ENCODE measurements at regions not wholly inside any gene's neighbourhood (a gene's known extent, or its start where the extent isn't known, plus 50 kb on each side); places are given as distances from the start of the nearest gene placed in this dataset.

GRCh38 chr1:221317537-221317936, 424.4 kb downstream of the DUSP10 start:
- Histone ChIP-seq H2AFZ (ENCODE audit: insufficient read depth, low read depth, low read length, poor library complexity, severe bottlenecking) (no peak overlapping the region), H3K36me3 (replicated peaks in 1 of 2; ENCODE audit: control extremely low read depth in 1 of 2, control insufficient read depth in 1 of 2, extremely low read depth in 1 of 2, insufficient read depth in 2 of 2, low read length in 1 of 2) (no peaks in the 10 kb centered on the region), H3K4me3 (ENCODE audit: control extremely low read depth in 1 of 5, extremely low read depth in 1 of 5, insufficient read depth in 1 of 5, low read depth in 2 of 5, low read length in 4 of 5) (no peak overlapping the region), H3K79me2 (ENCODE audit: control insufficient read depth, insufficient read depth, low read length) (no peaks in the 10 kb centered on the region), H3K27me3 (replicated peaks in 1 of 4; ENCODE audit: control extremely low read depth in 1 of 4, control insufficient read depth in 3 of 4, insufficient read depth in 4 of 4, low read length in 3 of 4) (peaks cover 0 to 3% (median 0%) of the 10 kb centered on the region in 4 experiments), H3K9ac (ENCODE audit: low read length) (no peak overlapping the region), H4K20me1 (ENCODE audit: control insufficient read depth, insufficient read depth, low read length, poor library complexity, severe bottlenecking) (no peaks in the 10 kb centered on the region), H3K27ac (ENCODE audit: low read length in 2 of 2) (no peak overlapping the region), H3K9me3 (ENCODE audit: control extremely low read depth in 1 of 3, control insufficient read depth in 2 of 3, insufficient read depth in 1 of 3, low read length in 2 of 3) (no peaks in the 10 kb centered on the region), H3K4me1 (ENCODE audit: control insufficient read depth in 2 of 2, insufficient read depth in 2 of 2, low read length in 2 of 2) (no peaks in the 10 kb centered on the region), H3K4me2 (replicated peaks; ENCODE audit: low read depth, low read length, poor library complexity, severe bottlenecking) (no peak overlapping the region)
- 60% methylated on average over 1 of the region's 3 CpGs for WGBS (ENCODE audit: insufficient coverage)
- ChIA-PET POLR2A (no interaction called here), CTCF (no interaction called here)
- TF ChIP-seq EZH2 (IDR thresholded peaks at IDR 0.05; ENCODE audit: borderline replicate concordance, insufficient read depth, low read depth, low read length, poor library complexity, severe bottlenecking) (no peak), CTCF (IDR thresholded peaks at IDR 0.05) (no peak)
- peaks cover 33% of the 10 kb centered on the region for H3K27me3 Mint-ChIP-seq
- no peak for DNase-seq
- no peaks in the 10 kb centered on the region for H3K4me1 Mint-ChIP-seq
- no peak for ATAC-seq (ENCODE audit: low read depth)
- no peaks in the 10 kb centered on the region for H3K9me3 Mint-ChIP-seq (ENCODE audit: insufficient read depth)
- no peak overlapping the region for H3K4me3 Mint-ChIP-seq
- intact Hi-C loops (cut with micrococcal nuclease), result no loop called here
- no peak overlapping the region for H3K27ac Mint-ChIP-seq

DNA sequence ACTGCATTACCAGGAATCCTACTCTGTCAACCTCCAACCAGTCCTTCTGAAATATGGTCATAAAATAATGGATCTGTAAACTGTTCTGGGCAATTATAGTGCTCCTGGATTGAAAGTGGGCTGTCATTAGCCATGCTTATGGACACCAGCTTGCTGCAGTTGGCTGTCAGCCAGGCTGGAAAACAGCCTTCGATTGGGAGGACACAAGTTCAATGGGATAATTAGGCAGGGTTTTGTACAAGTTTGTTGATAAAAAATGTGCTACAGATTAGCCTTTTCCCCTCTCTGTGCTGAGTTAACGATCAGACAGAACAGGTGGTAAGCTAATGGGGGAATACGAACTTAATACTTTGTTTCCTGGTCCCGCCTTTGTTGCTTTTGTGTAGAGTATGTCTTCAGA, 413.9 kb downstream of the DUSP10 start:
- CTCF ChIA-PET, result no interaction called here
- intact Hi-C loops (cut with micrococcal nuclease), result no loop called here
- ATAC-seq (ENCODE audit: low read depth) (no peak), DNase-seq (no peak)
- Mint-ChIP-seq H3K4me3 (no peak overlapping the region), H3K4me1 (no peaks in the 10 kb centered on the region), H3K27me3 (peaks cover 33% of the 10 kb centered on the region), H3K27ac (no peak overlapping the region), H3K9me3 (ENCODE audit: insufficient read depth) (peaks cover 4% of the 10 kb centered on the region)
- Histone ChIP-seq H3K9me3 (ENCODE audit: control extremely low read depth in 1 of 3, control insufficient read depth in 2 of 3, insufficient read depth in 1 of 3, low read length in 2 of 3) (peaks cover 3 to 10% (median 4%) of the 10 kb centered on the region in 3 donors), H3K27ac (ENCODE audit: low read length in 2 of 2) (no peak overlapping the region), H3K79me2 (ENCODE audit: control insufficient read depth, insufficient read depth, low read length) (no peaks in the 10 kb centered on the region), H3K4me3 (ENCODE audit: control extremely low read depth in 1 of 5, extremely low read depth in 1 of 5, insufficient read depth in 1 of 5, low read depth in 2 of 5, low read length in 4 of 5) (no peak overlapping the region), H3K4me1 (ENCODE audit: control insufficient read depth in 2 of 2, insufficient read depth in 2 of 2, low read length in 2 of 2) (no peaks in the 10 kb centered on the region), H3K36me3 (replicated peaks in 1 of 2; ENCODE audit: control extremely low read depth in 1 of 2, control insufficient read depth in 1 of 2, extremely low read depth in 1 of 2, insufficient read depth in 2 of 2, low read length in 1 of 2) (no peaks in the 10 kb centered on the region), H4K20me1 (ENCODE audit: control insufficient read depth, insufficient read depth, low read length, poor library complexity, severe bottlenecking) (no peaks in the 10 kb centered on the region), H3K9ac (ENCODE audit: low read length) (no peak overlapping the region), H2AFZ (ENCODE audit: insufficient read depth, low read depth, low read length, poor library complexity, severe bottlenecking) (no peak overlapping the region), H3K4me2 (replicated peaks; ENCODE audit: low read depth, low read length, poor library complexity, severe bottlenecking) (no peak overlapping the region), H3K27me3 (replicated peaks in 1 of 4; ENCODE audit: control extremely low read depth in 1 of 4, control insufficient read depth in 3 of 4, insufficient read depth in 4 of 4, low read length in 3 of 4) (peaks cover 0 to 2% (median 0%) of the 10 kb centered on the region in 4 experiments)
- POLR2A ChIA-PET, result no interaction called here
- TF ChIP-seq EZH2 (IDR thresholded peaks at IDR 0.05; ENCODE audit: borderline replicate concordance, insufficient read depth, low read depth, low read length, poor library complexity, severe bottlenecking), result no peak
- no peak for TF ChIP-seq CTCF (IDR thresholded peaks at IDR 0.05)
- WGBS (ENCODE audit: insufficient coverage), result 80% methylated on average over 1 of the region's 4 CpGs

All from B cell (primary cell).